Fibroblast of skin of left biceps (primary cell): ENCODE measurements at regions not wholly inside any gene's neighbourhood (a gene's known extent, or its start where the extent isn't known, plus 50 kb on each side); places are given as distances from the start of the nearest gene placed in this dataset.

Experiments
- DNase-seq, 2 experiments: peaks; one replicate each; pipeline ENCODE4 v3.0.0-alpha.2; 2013; ENCODE audit warnings: low read depth in 2 of 2

DNA sequence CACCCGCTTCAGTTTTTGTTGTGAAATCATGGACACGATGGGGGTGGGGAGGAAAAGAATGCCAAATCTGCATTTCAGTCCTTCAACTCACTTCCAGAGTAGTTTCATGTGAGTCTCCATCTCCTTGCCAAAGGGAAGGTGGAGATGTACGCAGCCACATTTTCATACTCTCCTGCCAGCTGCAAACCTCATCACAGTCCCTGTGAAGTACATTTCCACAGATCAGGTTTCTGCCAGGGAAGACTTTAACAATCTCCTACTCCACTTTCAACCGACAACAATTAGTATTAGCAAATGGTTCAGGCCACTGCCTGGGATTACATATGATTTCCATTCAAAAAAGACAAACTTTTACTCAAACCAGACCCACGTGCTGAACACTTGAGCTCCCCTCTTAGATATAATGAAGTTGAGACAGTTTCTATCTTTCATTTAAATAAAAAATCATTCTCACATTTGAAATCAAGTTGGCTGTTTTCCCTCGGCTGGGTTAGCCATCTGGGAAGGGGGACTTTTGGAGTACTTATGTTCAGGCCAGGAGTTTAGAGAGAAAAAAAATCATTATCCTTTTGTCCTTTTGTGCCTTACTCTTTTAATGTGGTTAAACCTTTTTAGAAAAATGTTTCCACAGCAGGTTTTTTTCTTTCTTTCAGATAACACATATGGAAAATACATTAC is 51.0 kb upstream of the CEP162 start:
- DNase-seq = peak; percentile 12 to 19
